Spleen (tissue), 11 donors: ENCODE measurements at regions not wholly inside any gene's neighbourhood (a gene's known extent, or its start where the extent isn't known, plus 50 kb on each side); places are given as distances from the start of the nearest gene placed in this dataset.

Experiments
- DNase-seq: peaks from one replicate; pipeline ENCODE4 v3.0.0-alpha.2; 2020
- H3K27ac ChIP-seq, 8 donors: fragments of 200-600 bp; sonication (generic) in 7 of 8; 1 replicate in 4 of 8; 2 replicates in 4 of 8; pipeline versions ENCODE4 v1.5.0 to v1.8.0; 2016 to 2021; ENCODE audit warnings: inconsistent platforms in 4 of 8, mild to moderate bottlenecking in 4 of 8, moderate library complexity in 1 of 8
- H3K27me3 ChIP-seq, 7 donors: fragments of 200-600 bp; sonication (generic) in 6 of 7; replicated peaks in 1 of 7; 1 replicate in 4 of 7; 2 replicates in 3 of 7; pipeline versions ENCODE4 v1.5.0 to v1.8.0; 2016 to 2021; ENCODE audit warnings: inconsistent platforms in 3 of 7, mild to moderate bottlenecking in 1 of 7
- H3K36me3 ChIP-seq, 6 donors: fragments of 200-600 bp; sonication (generic) in 5 of 6; 1 replicate in 4 of 6; 2 replicates in 2 of 6; pipeline versions ENCODE4 v1.5.0 to v1.8.0; 2016 to 2021; ENCODE audit warnings: inconsistent platforms in 2 of 6
- H3K4me1 ChIP-seq, 6 donors: fragments of 200-600 bp; sonication (generic) in 5 of 6; 1 replicate in 3 of 6; 2 replicates in 3 of 6; pipeline versions ENCODE4 v1.5.0 to v1.8.0; 2016 to 2021; ENCODE audit warnings: inconsistent platforms in 3 of 6
- H3K4me3 ChIP-seq, 8 donors: fragments of 200-600 bp; sonication (generic) in 7 of 8; 1 replicate in 4 of 8; 2 replicates in 4 of 8; pipeline versions ENCODE4 v1.5.0 to v1.8.0; 2016 to 2021; ENCODE audit warnings: inconsistent platforms in 4 of 8, mild to moderate bottlenecking in 4 of 8, moderate library complexity in 2 of 8
- H3K9me3 ChIP-seq, 8 donors: fragments of 200-600 bp; sonication (generic) in 7 of 8; 1 replicate in 4 of 8; 2 replicates in 4 of 8; pipeline versions ENCODE4 v1.5.0 to v1.8.0; 2016 to 2021; ENCODE audit warnings: inconsistent platforms in 4 of 8
- CTCF ChIP-seq, 11 experiments: fragments of 200-600 bp in 7 of 11; fragments of 450-650 bp in 4 of 11; sonication (generic) in 4 of 11; IDR thresholded peaks in 8 of 11; conservative IDR thresholded peaks in 3 of 11; 1 replicate in 7 of 11; 2 replicates in 4 of 11; pipeline versions ENCODE4 v1.4.0 to v1.8.0; 2016 to 2021; ENCODE audit warnings: antibody characterized with exemption in 11 of 11, inconsistent platforms in 4 of 11, mild to moderate bottlenecking in 1 of 11
- POLR2A ChIP-seq, 3 donors: fragments of 450-650 bp; IDR thresholded peaks; one replicate each; pipeline ENCODE4 v1.5.1; 2017; ENCODE audit warnings: antibody characterized with exemption in 3 of 3, mild to moderate bottlenecking in 1 of 3
- POLR2AphosphoS5 ChIP-seq, 3 donors: sonication (generic); formaldehyde crosslinking; IDR thresholded peaks; one replicate each; pipeline ENCODE4 v1.5.1; 2017; ENCODE audit warnings: antibody characterized with exemption in 3 of 3
- WGBS, 5 donors: extraction: QIAGEN DNeasy Blood & Tissue Kit in 3 of 5; methylation state at CpG; one replicate each; pipeline versions ENCODE4 v1.1.5 to v1.1.7; 2013 to 2018; 5-methylcytosine and 5-hydroxymethylcytosine counted together
- intact Hi-C: fragments of 100-400 bp; cut with DNase I; formaldehyde crosslinking; loops from one replicate; pipeline ENCODE4 v1.15.0; 2023; ENCODE audit warnings: low total_unique reads
- donor health status: healthy with polysubstance abuse.
- donor health status: DM: no; HTN: no; CAD: no; lungs with moderate emphysema.
- donor health status: DM: no; HTN: no; CAD: no.
- donor health status: Bipolar disorder and iron deficiency.
- donor health status: healthy.
- donor health status: DM: no; HTN: no; CAD: no.
- donor health status: DM: yes; HTN: yes; CAD: no.

GRCh38 chr5:133790898-133791297, 177.5 kb downstream of the C5orf15 start:
- WGBS, 5 donors, result 85 to 97% (median 92%) methylated on average over 1 of the region's 1 CpG
- Histone ChIP-seq H3K27me3 (peaks cover 0 to 26% (median 0%) of the 10 kb centered on the region in 7 donors), H3K27ac (no peak overlapping the region), H3K4me1 (no peaks in the 10 kb centered on the region), H3K9me3 (no peaks in the 10 kb centered on the region), H3K4me3 (no peak overlapping the region), H3K36me3 (no peaks in the 10 kb centered on the region)
- intact Hi-C loops, result no loop called here
- no peak for DNase-seq
- TF ChIP-seq POLR2A (IDR thresholded peaks at IDR 0.05) (no peak), CTCF (IDR thresholded peaks at IDR 0.05 in 8 of 11, conservative IDR thresholded peaks at IDR 0.05 in 3 of 11) (no peak), POLR2AphosphoS5 (IDR thresholded peaks at IDR 0.05) (no peak)

- intact Hi-C loops, result no loop called here
- H3K27me3 ChIP-seq, result peaks cover 0 to 13% (median 0%) of the 10 kb centered on the region in 7 donors
- no peak overlapping the region for H3K4me3 ChIP-seq
- TF ChIP-seq POLR2A (IDR thresholded peaks at IDR 0.05), result no peak
- no peak for TF ChIP-seq CTCF (IDR thresholded peaks at IDR 0.05 in 8 of 11, conservative IDR thresholded peaks at IDR 0.05 in 3 of 11)
- TF ChIP-seq POLR2AphosphoS5 (IDR thresholded peaks at IDR 0.05), result no peak
- 84 to 93% (median 93%) methylated on average over 3 of the region's 3 CpGs for WGBS, 5 donors
- no peaks in the 10 kb centered on the region for H3K36me3 ChIP-seq
- no peaks in the 10 kb centered on the region for H3K4me1 ChIP-seq
- no peak for DNase-seq
- H3K27ac ChIP-seq, result no peak overlapping the region
- H3K9me3 ChIP-seq, result peaks cover 0 to 7% (median 2%) of the 10 kb centered on the region in 8 donors
These were observed 177.1 kb upstream of the FSTL4 start for GRCh38 chr5:133789428-133789827.

GRCh38 chr5:133788121-133788520, 175.8 kb upstream of the FSTL4 start:
- Histone ChIP-seq H3K4me3 (no peak overlapping the region), H3K36me3 (no peaks in the 10 kb centered on the region), H3K27me3 (peaks cover 0 to 5% (median 0%) of the 10 kb centered on the region in 7 donors), H3K4me1 (no peaks in the 10 kb centered on the region), H3K27ac (no peak overlapping the region), H3K9me3 (peaks cover 0 to 7% (median 2%) of the 10 kb centered on the region in 8 donors)
- 86 to 98% (median 93%) methylated on average over 10 to 11 of the region's 11 CpGs for WGBS, 5 donors
- intact Hi-C loops, result no loop called here
- TF ChIP-seq CTCF (IDR thresholded peaks at IDR 0.05 in 8 of 11, conservative IDR thresholded peaks at IDR 0.05 in 3 of 11), result no peak
- TF ChIP-seq POLR2A (IDR thresholded peaks at IDR 0.05), result no peak
- TF ChIP-seq POLR2AphosphoS5 (IDR thresholded peaks at IDR 0.05), result no peak
- no peak for DNase-seq

GRCh38 chr5:133786420-133786819, 174.1 kb upstream of the FSTL4 start:
- peaks cover 0 to 7% (median 2%) of the 10 kb centered on the region in 8 donors for H3K9me3 ChIP-seq
- H3K4me1 ChIP-seq, result no peaks in the 10 kb centered on the region
- intact Hi-C loops, result no loop called here
- H3K27ac ChIP-seq, result no peak overlapping the region
- no peak for TF ChIP-seq POLR2AphosphoS5 (IDR thresholded peaks at IDR 0.05)
- TF ChIP-seq POLR2A (IDR thresholded peaks at IDR 0.05), result no peak
- no peak for TF ChIP-seq CTCF (IDR thresholded peaks at IDR 0.05 in 8 of 11, conservative IDR thresholded peaks at IDR 0.05 in 3 of 11)
- WGBS, 5 donors, result 58 to 87% (median 76%) methylated on average over 4 of the region's 4 CpGs
- DNase-seq, result no peak
- no peaks in the 10 kb centered on the region for H3K27me3 ChIP-seq
- no peaks in the 10 kb centered on the region for H3K36me3 ChIP-seq
- no peak overlapping the region for H3K4me3 ChIP-seq
